Ishikawa (cell line): ENCODE measurements at regions not wholly inside any gene's neighbourhood (a gene's known extent, or its start where the extent isn't known, plus 50 kb on each side); places are given as distances from the start of the nearest gene placed in this dataset.

Experiments
- CEBPB ChIP-seq: IDR thresholded peaks from 2 replicates; pipeline ENCODE4 v1.6.1; 2012
- CREB1 ChIP-seq: IDR thresholded peaks from 2 replicates; pipeline ENCODE4 v1.6.1; 2012; ENCODE audit warnings: low read depth
- EGR1 ChIP-seq: IDR thresholded peaks from 2 replicates; pipeline ENCODE4 v1.6.1; 2012
- EP300 ChIP-seq: IDR thresholded peaks from 2 replicates; pipeline ENCODE4 v1.6.1; 2012; ENCODE audit warnings: borderline replicate concordance
- FOXM1 ChIP-seq: IDR thresholded peaks from 2 replicates; pipeline ENCODE4 v1.6.1; 2012; ENCODE audit warnings: low read depth, borderline replicate concordance
- MAX ChIP-seq: IDR thresholded peaks from 2 replicates; pipeline ENCODE4 v1.6.1; 2012
- NFIC ChIP-seq: IDR thresholded peaks from 2 replicates; pipeline ENCODE4 v1.6.1; 2012
- RAD21 ChIP-seq: IDR thresholded peaks from 2 replicates; pipeline ENCODE4 v1.6.1; 2012; ENCODE audit warnings: low read depth
- REST ChIP-seq: IDR thresholded peaks from 2 replicates; pipeline ENCODE4 v1.6.1; 2012; ENCODE audit warnings: low read depth, mild to moderate bottlenecking
- TAF1 ChIP-seq: IDR thresholded peaks from 2 replicates; pipeline ENCODE4 v1.6.1; 2012; ENCODE audit warnings: low read depth, mild to moderate bottlenecking
- TCF12 ChIP-seq: IDR thresholded peaks from 2 replicates; pipeline ENCODE4 v1.6.1; 2012; ENCODE audit warnings: low read depth
- TEAD4 ChIP-seq: IDR thresholded peaks from 2 replicates; pipeline ENCODE4 v1.6.1; 2012
- USF1 ChIP-seq: IDR thresholded peaks from 2 replicates; pipeline ENCODE4 v1.6.1; 2012
- YY1 ChIP-seq: IDR thresholded peaks from 2 replicates; pipeline ENCODE4 v1.6.1; 2012; ENCODE audit warnings: low read depth
- ZBTB7A ChIP-seq: IDR thresholded peaks from 2 replicates; pipeline ENCODE4 v1.6.1; 2012; ENCODE audit warnings: low read depth

GRCh38 chr9:107690021-107690420 is 200.5 kb upstream of the KLF4 start:
- TF ChIP-seq FOXM1 = no peak

- TF ChIP-seq EGR1 = no peak
- no peak for TF ChIP-seq CREB1
- TF ChIP-seq TEAD4 = no peak
Observed at GRCh38 chr9:107688728-107689127, 199.2 kb upstream of the KLF4 start.

GRCh38 chr9:107685901-107686300 is 196.3 kb upstream of the KLF4 start:
- TF ChIP-seq YY1 = no peak
- no peak for TF ChIP-seq TEAD4
- TF ChIP-seq USF1 = no peak
- TF ChIP-seq TCF12 = no peak
- no peak for TF ChIP-seq ZBTB7A

GRCh38 chr9:107685376-107685775 is 195.8 kb upstream of the KLF4 start:
- TF ChIP-seq TCF12 (no peak), NFIC (no peak), MAX (no peak), EGR1 (no peak), ZBTB7A (no peak), CREB1 (no peak), YY1 (no peak), FOXM1 (no peak), REST (no peak), TAF1 (no peak), EP300 (no peak), USF1 (no peak)

GRCh38 chr9:107684224-107684623 is 194.7 kb upstream of the KLF4 start:
- TF ChIP-seq EP300 = no peak
- TF ChIP-seq TAF1 = no peak
- TF ChIP-seq NFIC = no peak
- TF ChIP-seq REST = no peak
- TF ChIP-seq CREB1 = no peak
- no peak for TF ChIP-seq TCF12
- TF ChIP-seq MAX = no peak
- no peak for TF ChIP-seq TEAD4
- TF ChIP-seq EGR1 = no peak
- TF ChIP-seq YY1 = no peak
- no peak for TF ChIP-seq RAD21
- TF ChIP-seq CEBPB = no peak
- TF ChIP-seq FOXM1 = no peak
- TF ChIP-seq ZBTB7A = no peak
- TF ChIP-seq USF1 = no peak

GRCh38 chr9:107683566-107683965 is 194.0 kb upstream of the KLF4 start:
- TF ChIP-seq NFIC (no peak), CREB1 (no peak)

- TF ChIP-seq CREB1 (no peak), USF1 (no peak), MAX (no peak), YY1 (no peak), EP300 (no peak), REST (no peak), TAF1 (no peak), CEBPB (no peak), TEAD4 (no peak)
Observed at GRCh38 chr9:107681988-107682387, 192.4 kb upstream of the KLF4 start.
